ENCODE measurements at regions not wholly inside any gene's neighbourhood (a gene's known extent, or its start where the extent isn't known, plus 50 kb on each side); places are given as distances from the start of the nearest gene placed in this dataset.

GRCh38 chr2:200244111-200244510 lies 62.4 kb upstream of the SPATS2L start:
- Histone ChIP-seq H3K27me3 (ENCODE audit: control insufficient read depth, insufficient read depth) (no peaks in the 10 kb centered on the region), H3K4me3 (ENCODE audit: low read length) (no peak overlapping the region), H3K27ac (ENCODE audit: low read length) (no peak overlapping the region), H3K9me3 (ENCODE audit: control insufficient read depth, low read length) (no peaks in the 10 kb centered on the region), H3K4me1 (ENCODE audit: control insufficient read depth, insufficient read depth, low read length) (no peaks in the 10 kb centered on the region)
- no peak for ATAC-seq
- no peak for DNase-seq
- WGBS = 97% methylated on average over 1 of the region's 1 CpG
- intact Hi-C loops (cut with DNase I) = no loop called here

GRCh38 chr2:200247494-200247893 lies 59.0 kb upstream of the SPATS2L start:
- intact Hi-C loops (cut with DNase I) = no loop called here
- Histone ChIP-seq H3K4me1 (ENCODE audit: control insufficient read depth, insufficient read depth, low read length) (no peaks in the 10 kb centered on the region), H3K4me3 (ENCODE audit: low read length) (no peak overlapping the region), H3K9me3 (ENCODE audit: control insufficient read depth, low read length) (no peaks in the 10 kb centered on the region), H3K27ac (ENCODE audit: low read length) (no peak overlapping the region), H3K27me3 (ENCODE audit: control insufficient read depth, insufficient read depth) (no peaks in the 10 kb centered on the region)
- no peak for DNase-seq
- 73% methylated on average over 2 of the region's 2 CpGs for WGBS
- no peak for ATAC-seq

- DNase-seq (peak in 1 of 3 donors; percentile 22), ATAC-seq (peak; percentile 29 to 78)
- WGBS = 36% methylated on average over 8 of the region's 8 CpGs
- Histone ChIP-seq H3K4me1 (ENCODE audit: control insufficient read depth, insufficient read depth, low read length) (peaks cover 4% of the 10 kb centered on the region), H3K27me3 (ENCODE audit: control insufficient read depth, insufficient read depth) (no peaks in the 10 kb centered on the region), H3K9me3 (ENCODE audit: control insufficient read depth, low read length) (no peaks in the 10 kb centered on the region), H3K27ac (ENCODE audit: low read length) (no peak overlapping the region), H3K4me3 (ENCODE audit: low read length) (no peak overlapping the region)
- intact Hi-C loops (cut with DNase I) = no loop called here
Observed at GRCh38 chr2:200252265-200253067, 54.0 kb upstream of the SPATS2L start.

GRCh38 chr2:200253639-200254038 lies 52.9 kb upstream of the SPATS2L start:
- ATAC-seq = no peak
- Histone ChIP-seq H3K27me3 (ENCODE audit: control insufficient read depth, insufficient read depth) (no peaks in the 10 kb centered on the region), H3K4me3 (ENCODE audit: low read length) (no peak overlapping the region), H3K4me1 (ENCODE audit: control insufficient read depth, insufficient read depth, low read length) (peaks cover 4% of the 10 kb centered on the region), H3K9me3 (ENCODE audit: control insufficient read depth, low read length) (no peaks in the 10 kb centered on the region), H3K27ac (ENCODE audit: low read length) (no peak overlapping the region)
- 29% methylated on average over 2 of the region's 2 CpGs for WGBS
- intact Hi-C loops (cut with DNase I) = no loop called here
- no peak for DNase-seq

GRCh38 chr2:200254773-200255172 lies 51.7 kb upstream of the SPATS2L start:
- WGBS = 69% methylated on average over 4 of the region's 4 CpGs
- DNase-seq = no peak
- Histone ChIP-seq H3K27ac (ENCODE audit: low read length) (no peak overlapping the region), H3K4me3 (ENCODE audit: low read length) (no peak overlapping the region), H3K9me3 (ENCODE audit: control insufficient read depth, low read length) (no peaks in the 10 kb centered on the region), H3K4me1 (ENCODE audit: control insufficient read depth, insufficient read depth, low read length) (peaks cover 4% of the 10 kb centered on the region), H3K27me3 (ENCODE audit: control insufficient read depth, insufficient read depth) (no peaks in the 10 kb centered on the region)
- no peak for ATAC-seq
- intact Hi-C loops (cut with DNase I) = no loop called here

GRCh38 chr2:200255549-200255948 lies 50.9 kb upstream of the SPATS2L start:
- Histone ChIP-seq H3K4me3 (ENCODE audit: low read length) (no peak overlapping the region), H3K27me3 (ENCODE audit: control insufficient read depth, insufficient read depth) (no peaks in the 10 kb centered on the region), H3K27ac (ENCODE audit: low read length) (no peak overlapping the region), H3K9me3 (ENCODE audit: control insufficient read depth, low read length) (no peaks in the 10 kb centered on the region), H3K4me1 (ENCODE audit: control insufficient read depth, insufficient read depth, low read length) (peaks cover 4% of the 10 kb centered on the region)
- no peak for DNase-seq
- intact Hi-C loops (cut with DNase I) = no loop called here
- ATAC-seq = no peak
- 86% methylated on average over 3 of the region's 3 CpGs for whole genome bisulfite sequencing

Measured in right cardiac atrium (tissue), 5 donors.